Endodermal cell (in vitro differentiated cells): ENCODE measurements at regions not wholly inside any gene's neighbourhood (a gene's known extent, or its start where the extent isn't known, plus 50 kb on each side); places are given as distances from the start of the nearest gene placed in this dataset.
A peak's percentile ranks its signal among the peaks of the same experiment; 100 is the strongest.
"Not testable (repeated sequence)": the region's sequence is repeated elsewhere in the genome, so short reads cannot be mapped to it uniquely, and the experiment has no call there.

Experiments
- DNase-seq: peaks from one replicate; pipeline ENCODE4 v3.0.0-alpha.2; 2017
- H3K27ac ChIP-seq: 2 replicates; pipeline ENCODE4 v1.5.1; 2013; ENCODE audit warnings: mild to moderate bottlenecking, low read depth, low read length, moderate library complexity
- H3K27me3 ChIP-seq: 2 replicates; pipeline ENCODE4 v1.6.1; 2013; ENCODE audit warnings: mild to moderate bottlenecking, low read length, moderate library complexity; ENCODE audit not compliant: insufficient read depth, control insufficient read depth, poor library complexity, severe bottlenecking
- H3K36me3 ChIP-seq: 2 replicates; pipeline ENCODE4 v1.7.0; 2013; ENCODE audit warnings: mild to moderate bottlenecking, low read length, moderate library complexity; ENCODE audit not compliant: control insufficient read depth, insufficient read depth
- H3K4me1 ChIP-seq: one replicate; pipeline ENCODE4 v1.7.0; 2013; ENCODE audit warnings: low read length; ENCODE audit not compliant: control insufficient read depth, insufficient read depth
- H3K4me3 ChIP-seq: 2 replicates; pipeline ENCODE4 v1.5.1; 2013; ENCODE audit warnings: mild to moderate bottlenecking, low read length, moderate library complexity
- H3K9ac ChIP-seq: 2 replicates; pipeline ENCODE4 v1.6.1; 2013; ENCODE audit warnings: mild to moderate bottlenecking, low read length, moderate library complexity; ENCODE audit not compliant: poor library complexity, severe bottlenecking; ENCODE audit errors: extremely low read depth
- H3K9me3 ChIP-seq: 2 replicates; pipeline ENCODE4 v1.6.1; 2013; ENCODE audit warnings: mild to moderate bottlenecking, low read length, moderate library complexity; ENCODE audit not compliant: control insufficient read depth
- H3K27ac Mint-ChIP-seq: 2 replicates; pipeline ENCODE4 v1.8.0; 2020; ENCODE audit warnings: mixed read lengths
- H3K27me3 Mint-ChIP-seq: 2 replicates; pipeline ENCODE4 v1.8.0; 2021; ENCODE audit warnings: mild to moderate bottlenecking, mixed read lengths; ENCODE audit not compliant: insufficient read depth
- H3K36me3 Mint-ChIP-seq: 2 replicates; pipeline ENCODE4 v1.8.0; 2020; ENCODE audit warnings: low read depth, mixed read lengths
- H3K4me1 Mint-ChIP-seq: 2 replicates; pipeline ENCODE4 v1.8.0; 2020; ENCODE audit warnings: mixed read lengths
- H3K4me3 Mint-ChIP-seq: 2 replicates; pipeline ENCODE4 v1.8.0; 2020; ENCODE audit warnings: mild to moderate bottlenecking, moderate library complexity, mixed read lengths
- H3K9me3 Mint-ChIP-seq: 2 replicates; pipeline ENCODE4 v1.8.0; 2020; ENCODE audit warnings: mild to moderate bottlenecking, mixed read lengths
- CTCF ChIP-seq: fragments of 200-600 bp; sonication (generic); conservative IDR thresholded peaks from 2 replicates; pipeline ENCODE4 v1.5.0; 2021; ENCODE audit warnings: antibody characterized with exemption, mild to moderate bottlenecking
- WGBS, 2 experiments: methylation state at CpG; one replicate each; pipeline versions ENCODE4 v1.1.5 to v1.1.7; 2013; ENCODE audit warnings: missing lambda C conversion rate in 2 of 2, mixed read lengths in 1 of 2; ENCODE audit not compliant: insufficient coverage in 1 of 2, insufficient read length in 1 of 2; 5-methylcytosine and 5-hydroxymethylcytosine counted together

GRCh38 chr11:110355011-110355744, 58.8 kb upstream of the RDX start:
- WGBS, 2 experiments = 49 to 65% methylated on average over 5 to 7 of the region's 7 CpGs
- H3K9me3 ChIP-seq = no peaks in the 10 kb centered on the region
- H3K27me3 ChIP-seq = no peaks in the 10 kb centered on the region
- H3K27ac Mint-ChIP-seq = no peak overlapping the region
- H3K4me3 ChIP-seq = no peak overlapping the region
- H3K27ac ChIP-seq = no peak overlapping the region
- H3K4me1 ChIP-seq = peaks cover 16% of the 10 kb centered on the region
- H3K4me1 Mint-ChIP-seq = peaks cover 17% of the 10 kb centered on the region
- H3K9me3 Mint-ChIP-seq = no peaks in the 10 kb centered on the region
- no peaks in the 10 kb centered on the region for H3K36me3 Mint-ChIP-seq
- no peaks in the 10 kb centered on the region for H3K36me3 ChIP-seq
- H3K4me3 Mint-ChIP-seq = no peak overlapping the region
- no peak for TF ChIP-seq CTCF
- no peak overlapping the region for H3K9ac ChIP-seq
- DNase-seq = peak; percentile 63
- no peaks in the 10 kb centered on the region for H3K27me3 Mint-ChIP-seq

DNA sequence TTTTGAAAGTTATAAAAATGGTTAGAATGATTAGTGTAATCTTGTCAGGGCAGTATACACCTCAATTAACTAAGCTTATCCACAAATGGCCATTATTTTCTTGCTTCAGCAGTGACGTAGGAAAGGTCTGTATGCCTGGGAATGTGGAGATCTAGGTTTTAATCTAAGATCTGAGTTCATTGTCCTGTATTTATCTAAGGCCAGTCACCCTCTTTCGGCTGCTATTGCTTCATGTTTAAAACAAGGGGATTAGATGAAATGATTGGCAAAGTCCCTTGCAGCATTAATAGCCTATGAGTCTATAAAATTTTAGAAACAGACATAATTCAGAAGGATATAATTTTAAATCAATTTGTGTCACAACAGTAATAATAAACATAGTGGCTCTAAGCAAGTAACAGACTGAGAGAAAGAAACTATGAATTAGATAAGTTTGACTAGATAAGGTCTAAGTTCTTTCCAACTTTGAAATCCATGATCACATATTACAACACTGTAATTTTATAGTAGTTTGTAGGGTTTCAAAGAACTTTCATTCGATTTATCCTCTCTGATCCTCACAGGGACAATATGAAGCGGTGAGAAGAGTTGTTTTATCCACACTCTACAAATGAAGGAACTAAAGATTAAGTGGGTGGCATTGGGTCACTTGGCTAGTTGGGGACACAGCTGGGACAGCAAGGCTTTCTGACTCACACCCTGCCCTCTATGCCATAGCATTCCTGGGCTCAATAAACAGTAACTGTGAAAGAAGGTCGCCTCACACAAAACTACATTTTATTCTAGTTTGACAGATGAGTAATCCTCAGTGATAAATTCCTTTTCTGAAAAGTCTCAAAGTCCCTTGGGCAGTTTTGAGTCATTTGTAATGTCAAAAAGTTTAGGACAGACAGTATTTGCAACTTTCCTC, 60.6 kb upstream of the RDX start:
- H3K4me3 Mint-ChIP-seq = no peak overlapping the region
- H3K9me3 Mint-ChIP-seq = no peaks in the 10 kb centered on the region
- Histone ChIP-seq H3K36me3 (no peaks in the 10 kb centered on the region), H3K4me1 (peaks cover 16% of the 10 kb centered on the region), H3K27me3 (no peaks in the 10 kb centered on the region), H3K27ac (no peak overlapping the region), H3K4me3 (no peak overlapping the region), H3K9ac (no peak overlapping the region), H3K9me3 (no peaks in the 10 kb centered on the region)
- no peak for TF ChIP-seq CTCF
- no peak for DNase-seq
- no peaks in the 10 kb centered on the region for H3K36me3 Mint-ChIP-seq
- H3K27me3 Mint-ChIP-seq = no peaks in the 10 kb centered on the region
- 67 to 78% methylated on average over 1 to 4 of the region's 5 CpGs for WGBS, 2 experiments
- peaks cover 17% of the 10 kb centered on the region for H3K4me1 Mint-ChIP-seq
- peak overlapping the region; percentile 80 for H3K27ac Mint-ChIP-seq

DNA sequence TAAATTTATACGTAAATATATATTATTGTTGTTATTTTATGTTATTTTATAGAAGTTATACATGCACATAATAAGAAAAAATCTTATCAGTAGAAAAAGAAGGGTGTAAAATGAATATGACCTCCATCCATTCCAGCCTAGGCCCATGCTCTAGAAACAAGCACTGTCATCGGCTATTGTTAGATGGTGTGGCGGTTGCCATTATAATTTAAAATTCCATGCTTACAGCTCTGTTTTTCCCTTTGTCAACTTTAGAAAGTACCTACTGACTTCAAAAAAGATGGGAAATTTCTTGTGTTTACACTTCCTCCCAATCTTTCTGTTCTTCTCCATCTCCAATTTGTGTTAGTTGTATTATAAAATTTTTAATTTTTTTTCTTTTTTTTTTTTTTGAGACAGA, 61.9 kb upstream of the RDX start:
- DNase-seq = no peak
- Mint-ChIP-seq H3K27me3 (no peaks in the 10 kb centered on the region), H3K4me1 (peaks cover 24% of the 10 kb centered on the region), H3K9me3 (no peaks in the 10 kb centered on the region), H3K36me3 (no peaks in the 10 kb centered on the region), H3K27ac (no peak overlapping the region), H3K4me3 (no peak overlapping the region)
- 100% methylated on average over 1 to 2 of the region's 3 CpGs for WGBS, 2 experiments
- no peaks in the 10 kb centered on the region for H3K36me3 ChIP-seq
- H3K9me3 ChIP-seq = no peaks in the 10 kb centered on the region
- TF ChIP-seq CTCF = no peak
- peaks cover 22% of the 10 kb centered on the region for H3K4me1 ChIP-seq
- H3K27me3 ChIP-seq = no peaks in the 10 kb centered on the region
- no peak overlapping the region for H3K4me3 ChIP-seq
- no peak overlapping the region for H3K27ac ChIP-seq
- no peak overlapping the region for H3K9ac ChIP-seq

- peaks cover 19% of the 10 kb centered on the region for H3K4me1 ChIP-seq
- H3K27ac Mint-ChIP-seq, H3K9me3 ChIP-seq, H3K9ac ChIP-seq, H3K4me3 ChIP-seq, H3K4me3 Mint-ChIP-seq, H3K9me3 Mint-ChIP-seq, H3K27me3 Mint-ChIP-seq, DNase-seq, H3K27me3 ChIP-seq, H3K36me3 ChIP-seq, H3K36me3 Mint-ChIP-seq, H3K27ac ChIP-seq: not testable (repeated sequence)
- peaks cover 21% of the 10 kb centered on the region for H3K4me1 Mint-ChIP-seq
- WGBS, 2 experiments = 98% methylated on average over 2 of the region's 3 CpGs; no CpG with 5 or more reads in 1 of the 2 experiments
Measured at GRCh38 chr11:110360781-110361408, 64.5 kb upstream of the RDX start.
